H1 (cell line): ENCODE measurements at regions not wholly inside any gene's neighbourhood (a gene's known extent, or its start where the extent isn't known, plus 50 kb on each side); places are given as distances from the start of the nearest gene placed in this dataset.
"Not testable (repeated sequence)": the region's sequence is repeated elsewhere in the genome, so short reads cannot be mapped to it uniquely, and the experiment has no call there.

Experiments used
- CTCF ChIA-PET: fragments of 300-600 bp; sonication (Branson Sonifier 250); formaldehyde crosslinking; loops from one replicate; lab custom pipeline; 2021; ENCODE audit not compliant: partially characterized antibody; lab: Charles Lee
- POLR2A ChIA-PET: fragments of 300-600 bp; sonication (Branson Sonifier 250); formaldehyde crosslinking; loops from one replicate; lab custom pipeline; 2021; ENCODE audit warnings: inconsistent platforms; ENCODE audit not compliant: partially characterized antibody; lab: Charles Lee
- DNase-seq, 2 experiments: peaks; one replicate each; pipeline versions ENCODE4 v3.0.0 to v3.0.0-alpha.2; 2010 to 2022; ENCODE audit warnings: low spot score in 2 of 2, low read depth in 1 of 2, mixed read lengths in 1 of 2
- FAIRE-seq: peaks from 2 replicates; lab custom pipeline; 2011; peaks lifted over from hg19 to GRCh38; lab: Jason Lieb, UNC
- H2AFZ ChIP-seq: 2 replicates; pipeline ENCODE4 v1.8.1; 2012; ENCODE audit warnings: low read length, inconsistent platforms
- H2AK5ac ChIP-seq: 2 replicates; pipeline ENCODE4 v1.6.1; 2013; ENCODE audit warnings: low read depth, low read length
- H2BK120ac ChIP-seq: replicated peaks from 2 replicates; pipeline ENCODE3; 2013; ENCODE audit warnings: low read depth, low read length, inconsistent platforms
- H2BK12ac ChIP-seq: 2 replicates; pipeline ENCODE4 v1.6.1; 2013; ENCODE audit warnings: low read depth, low read length
- H2BK15ac ChIP-seq: 2 replicates; pipeline ENCODE4 v1.6.1; 2013; ENCODE audit warnings: low read length
- H2BK20ac ChIP-seq: 2 replicates; pipeline ENCODE4 v1.6.1; 2013; ENCODE audit warnings: low read length
- H2BK5ac ChIP-seq: 2 replicates; pipeline ENCODE4 v1.6.1; 2013; ENCODE audit warnings: low read depth, low read length
- H3K14ac ChIP-seq: 2 replicates; pipeline ENCODE4 v1.6.1; 2013; ENCODE audit warnings: inconsistent platforms; ENCODE audit not compliant: insufficient read length
- H3K18ac ChIP-seq: 2 replicates; pipeline ENCODE4 v1.6.1; 2013; ENCODE audit warnings: low read length; ENCODE audit errors: extremely low read depth
- H3K23ac ChIP-seq: 2 replicates; pipeline ENCODE4 v1.6.1; 2013; ENCODE audit warnings: inconsistent platforms; ENCODE audit not compliant: insufficient read length
- H3K23me2 ChIP-seq: 2 replicates; pipeline ENCODE4 v1.6.1; 2013; ENCODE audit warnings: low read depth, low read length
- H3K27ac ChIP-seq: 2 replicates; pipeline ENCODE4 v1.6.1; 2011; ENCODE audit warnings: low read depth, low read length, inconsistent platforms
- H3K27me3 ChIP-seq, 4 experiments: replicated peaks in 1 of 4; 1 replicate in 1 of 4; 2 replicates in 3 of 4; pipeline versions ENCODE4 v1.6.1 to v1.8.1; 2011 to 2013; ENCODE audit warnings: low read length in 3 of 4, mild to moderate bottlenecking in 3 of 4, inconsistent platforms in 2 of 4, mixed read lengths in 2 of 4, moderate library complexity in 1 of 4; ENCODE audit not compliant: control insufficient read depth in 3 of 4, insufficient read depth in 3 of 4; ENCODE audit errors: extremely low read depth in 1 of 4
- H3K36me3 ChIP-seq, 4 experiments: 2 replicates each; pipeline versions ENCODE4 v1.6.1 to v1.8.1; 2011 to 2013; ENCODE audit warnings: mild to moderate bottlenecking in 4 of 4, low read length in 3 of 4, moderate library complexity in 2 of 4, control low read depth in 1 of 4, inconsistent platforms in 1 of 4; ENCODE audit not compliant: insufficient read depth in 4 of 4, control insufficient read depth in 2 of 4
- H3K4ac ChIP-seq: replicated peaks from 2 replicates; pipeline ENCODE3; 2013; ENCODE audit warnings: low read length, low read depth, mixed read lengths, inconsistent platforms; ENCODE audit not compliant: insufficient read length
- H3K4me1 ChIP-seq, 4 experiments: replicated peaks in 1 of 4; 1 replicate in 1 of 4; 2 replicates in 3 of 4; pipeline versions ENCODE4 v1.6.1 to v1.8.1; 2011 to 2013; ENCODE audit warnings: low read length in 3 of 4, inconsistent platforms in 2 of 4, mixed read lengths in 1 of 4; ENCODE audit not compliant: insufficient read depth in 4 of 4, control insufficient read depth in 3 of 4
- H3K4me2 ChIP-seq, 2 experiments: 2 replicates each; pipeline versions ENCODE4 v1.6.1 to v1.8.1; 2011 to 2013; ENCODE audit warnings: low read depth in 2 of 2, low read length in 2 of 2, control low read depth in 1 of 2, inconsistent platforms in 1 of 2, mild to moderate bottlenecking in 1 of 2; ENCODE audit not compliant: insufficient read depth in 1 of 2
- H3K4me3 ChIP-seq, 4 experiments: fragments of 200-600, 300-600 bp in 1 of 4; sonication (generic), shearing (Covaris generic), sonication (Bioruptor Twin) in 1 of 4; 2 replicates each; pipeline versions ENCODE4 v1.5.1 to v1.8.1; 2011 to 2016; ENCODE audit warnings: low read length in 4 of 4, low read depth in 3 of 4, control low read depth in 2 of 4, inconsistent platforms in 2 of 4, mild to moderate bottlenecking in 2 of 4, mixed read lengths in 1 of 4, moderate library complexity in 1 of 4; ENCODE audit not compliant: insufficient read depth in 2 of 4; ENCODE audit errors: extremely low read depth in 1 of 4
- H3K56ac ChIP-seq: replicated peaks from 2 replicates; pipeline ENCODE3; 2013; ENCODE audit warnings: low read depth, mild to moderate bottlenecking, mixed read lengths, low read length, inconsistent platforms; ENCODE audit not compliant: insufficient read length
- H3K79me1 ChIP-seq: 2 replicates; pipeline ENCODE4 v1.6.1; 2013; ENCODE audit warnings: low read depth, low read length, control low read depth
- H3K79me2 ChIP-seq, 2 experiments: 2 replicates each; pipeline versions ENCODE4 v1.6.1 to v1.8.1; 2012 to 2013; ENCODE audit warnings: low read length in 2 of 2, mild to moderate bottlenecking in 2 of 2, inconsistent platforms in 1 of 2; ENCODE audit not compliant: insufficient read depth in 2 of 2, control insufficient read depth in 1 of 2
- H3K9ac ChIP-seq, 4 experiments: replicated peaks in 1 of 4; 1 replicate in 1 of 4; 2 replicates in 3 of 4; pipeline versions ENCODE4 v1.6.1 to v1.8.1; 2011 to 2013; ENCODE audit warnings: low read depth in 3 of 4, low read length in 3 of 4, control low read depth in 2 of 4, mild to moderate bottlenecking in 2 of 4, moderate library complexity in 2 of 4, inconsistent platforms in 1 of 4; ENCODE audit errors: extremely low read depth in 1 of 4
- H3K9me3 ChIP-seq, 2 experiments: 2 replicates each; pipeline versions ENCODE4 v1.6.1 to v1.8.1; 2012 to 2013; ENCODE audit warnings: mild to moderate bottlenecking in 2 of 2, moderate library complexity in 2 of 2, control low read depth in 1 of 2, inconsistent platforms in 1 of 2, low read depth in 1 of 2, low read length in 1 of 2, mixed read lengths in 1 of 2; ENCODE audit not compliant: insufficient read depth in 2 of 2
- H4K20me1 ChIP-seq, 2 experiments: replicated peaks in 1 of 2; 2 replicates each; pipeline versions ENCODE3 to v1.8.1; 2011 to 2013; ENCODE audit warnings: inconsistent platforms in 2 of 2, low read length in 2 of 2, mild to moderate bottlenecking in 1 of 2; ENCODE audit not compliant: insufficient read depth in 2 of 2, control insufficient read depth in 1 of 2
- H4K5ac ChIP-seq: 2 replicates; pipeline ENCODE4 v1.6.1; 2013; ENCODE audit warnings: low read length, low read depth, mixed read lengths, inconsistent platforms; ENCODE audit not compliant: insufficient read length
- H4K8ac ChIP-seq: 2 replicates; pipeline ENCODE4 v1.8.0; 2013; ENCODE audit warnings: mild to moderate bottlenecking, moderate library complexity, low read length, inconsistent platforms; ENCODE audit not compliant: insufficient read depth; ENCODE audit errors: extremely low read depth
- H4K91ac ChIP-seq: replicated peaks from 2 replicates; pipeline ENCODE3; 2013; ENCODE audit warnings: low read length, mixed read lengths, inconsistent platforms; ENCODE audit not compliant: insufficient read length
- WGBS, 2 experiments: shearing (Covaris generic) in 1 of 2; methylation state at CpG; one replicate each; pipeline versions ENCODE4 v1.1.6 to v1.1.7; 2013 to 2015; ENCODE audit warnings: low lambda C conversion rate in 2 of 2, mixed read lengths in 2 of 2, inconsistent platforms in 1 of 2, low coverage in 1 of 2, missing lambda C conversion rate in 1 of 2; ENCODE audit not compliant: insufficient replicate concordance in 2 of 2, insufficient coverage in 1 of 2, insufficient read length in 1 of 2; ENCODE audit errors: extremely low coverage in 1 of 2, missing lambda C conversion rate in 1 of 2; 5-methylcytosine and 5-hydroxymethylcytosine counted together

DNA sequence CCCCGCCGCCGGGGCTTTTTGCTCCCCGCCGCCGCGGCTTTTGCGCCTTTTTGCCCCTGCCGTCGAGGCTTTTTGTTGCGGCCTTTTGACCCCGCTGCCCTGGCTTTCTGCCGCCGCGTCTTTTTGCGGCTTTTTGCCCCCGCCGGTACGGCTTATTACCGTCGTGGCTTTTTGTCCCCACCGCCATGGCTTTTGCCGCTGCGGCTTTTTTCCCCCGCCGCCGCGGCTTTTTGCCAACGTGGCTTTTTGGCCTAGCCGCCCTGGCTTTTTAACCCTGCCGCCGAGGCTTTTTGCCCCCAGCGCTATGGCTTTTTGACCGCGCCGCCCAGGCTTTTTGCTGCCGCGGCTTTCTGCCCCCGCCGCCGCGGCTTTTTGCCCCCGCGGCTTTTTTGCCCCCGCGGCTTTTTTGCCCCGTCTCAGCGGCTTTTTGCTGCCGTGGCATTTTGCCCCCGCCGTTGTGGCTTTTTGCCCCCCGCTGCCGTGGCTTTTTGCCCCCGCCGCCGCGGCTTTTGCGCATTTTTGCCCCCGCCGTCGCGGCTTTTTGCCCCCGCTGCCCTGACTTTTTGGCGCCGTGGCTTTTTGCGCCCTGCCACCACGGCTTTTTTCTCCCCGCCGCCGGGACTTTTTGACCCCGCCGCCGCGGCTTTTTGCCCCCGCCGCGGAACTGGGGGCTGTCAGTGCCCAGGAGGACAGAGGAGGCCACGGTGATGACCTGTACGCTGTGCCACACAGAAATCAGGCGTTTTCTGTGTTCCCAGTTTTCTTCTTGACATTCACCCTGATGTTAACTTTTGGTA is 4828.5 kb upstream of the OR11H1 start:
- H3K36me3 ChIP-seq, FAIRE-seq, H3K4me2 ChIP-seq, H3K4ac ChIP-seq, H2BK12ac ChIP-seq, H3K27ac ChIP-seq, H3K4me1 ChIP-seq, POLR2A ChIA-PET, H2BK120ac ChIP-seq, CTCF ChIA-PET, DNase-seq, H3K27me3 ChIP-seq, H3K4me3 ChIP-seq, H4K8ac ChIP-seq, H3K79me2 ChIP-seq, H3K56ac ChIP-seq, H3K18ac ChIP-seq, H3K23ac ChIP-seq, H4K5ac ChIP-seq, H2BK5ac ChIP-seq, H4K91ac ChIP-seq, H2BK20ac ChIP-seq, H2AK5ac ChIP-seq, H2AFZ ChIP-seq, H3K23me2 ChIP-seq, H2BK15ac ChIP-seq, H4K20me1 ChIP-seq, H3K79me1 ChIP-seq, H3K9ac ChIP-seq, H3K14ac ChIP-seq: not testable (repeated sequence)
- WGBS, 2 experiments = 73% methylated on average over 17 of the region's 80 CpGs; no CpG with 5 or more reads in 1 of the 2 experiments
- H3K9me3 ChIP-seq = peaks cover 0 to 10% of the 10 kb centered on the region in 2 experiments; a peak in 2 of 4 replicates

DNA sequence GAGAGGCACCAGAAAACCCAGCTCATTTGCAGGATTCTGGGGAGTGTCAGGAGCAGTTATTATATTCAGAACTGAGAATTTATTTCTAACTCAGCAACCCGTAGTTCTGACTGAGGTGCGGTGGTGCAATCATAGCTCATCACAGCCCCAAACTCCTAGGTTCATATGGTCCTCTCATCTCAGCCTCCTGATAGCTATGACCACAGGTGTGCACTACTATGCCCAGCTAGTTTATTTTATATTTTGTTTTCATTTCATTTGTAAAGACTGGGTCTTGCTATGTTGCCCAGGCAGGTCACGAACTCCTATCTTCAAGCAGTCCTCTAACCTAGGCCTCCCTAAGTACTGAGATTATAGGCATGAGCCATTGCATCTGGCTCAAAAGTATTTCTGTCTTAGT is 4819.8 kb upstream of the OR11H1 start:
- H2AFZ ChIP-seq, H3K23ac ChIP-seq, H3K4ac ChIP-seq, H4K8ac ChIP-seq, H2BK120ac ChIP-seq, H3K4me2 ChIP-seq, H3K79me2 ChIP-seq, H3K4me3 ChIP-seq, H2BK15ac ChIP-seq, H3K79me1 ChIP-seq, H3K56ac ChIP-seq, H3K18ac ChIP-seq, H3K27ac ChIP-seq, POLR2A ChIA-PET, CTCF ChIA-PET, DNase-seq, FAIRE-seq, H3K36me3 ChIP-seq, H3K27me3 ChIP-seq, H3K9ac ChIP-seq, H4K20me1 ChIP-seq, H2BK20ac ChIP-seq, H2BK5ac ChIP-seq, H4K91ac ChIP-seq, H2BK12ac ChIP-seq, H4K5ac ChIP-seq, H3K4me1 ChIP-seq, H3K14ac ChIP-seq, H3K23me2 ChIP-seq, H2AK5ac ChIP-seq: not testable (repeated sequence)
- 82% methylated on average over 3 of the region's 3 CpGs; no CpG with 5 or more reads in 1 of the 2 experiments for WGBS, 2 experiments
- H3K9me3 ChIP-seq = peaks cover 24 to 28% of the 10 kb centered on the region in 2 experiments
